Superior temporal gyrus (tissue), 1 donor: ENCODE measurements at regions not wholly inside any gene's neighbourhood (a gene's known extent, or its start where the extent isn't known, plus 50 kb on each side); places are given as distances from the start of the nearest gene placed in this dataset.
"Not testable (repeated sequence)": the region's sequence is repeated elsewhere in the genome, so short reads cannot be mapped to it uniquely, and the experiment has no call there.

Experiments used
- DNase-seq: peaks from one replicate; pipeline ENCODE4 v3.0.0-alpha.2; 2016; ENCODE audit errors: extremely low spot score

- no peak for DNase-seq
These were observed 50.1 kb downstream of the GCNT4 start for GRCh38 chr5:75002271-75002670.

- DNase-seq: no peak
These were observed 56.4 kb downstream of the GCNT4 start for GRCh38 chr5:74995926-74996325.

GRCh38 chr5:74994826-74995225 lies 57.5 kb downstream of the GCNT4 start:
- DNase-seq: no peak

GRCh38 chr5:74993743-74994142 lies 58.6 kb downstream of the GCNT4 start:
- no peak for DNase-seq

DNA sequence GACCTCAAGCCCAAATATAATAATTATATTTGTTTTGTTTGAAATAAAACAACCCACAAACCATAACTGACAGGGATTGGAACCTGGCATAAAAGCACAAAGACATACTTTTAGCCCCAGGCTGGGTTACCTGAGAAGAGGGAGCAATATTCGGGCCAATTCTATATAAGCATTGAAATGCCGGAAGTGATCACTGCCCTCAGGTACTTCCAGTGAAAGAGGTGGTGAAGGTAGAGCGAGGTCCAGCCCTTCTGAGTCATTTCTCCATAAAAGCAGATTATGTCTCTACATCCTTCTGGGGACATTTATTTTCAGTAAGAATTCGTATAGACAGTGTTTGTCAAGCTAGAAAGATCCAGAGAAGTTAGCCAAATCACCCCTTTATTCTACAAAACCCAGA lies 59.6 kb downstream of the GCNT4 start:
- no peak for DNase-seq

DNA sequence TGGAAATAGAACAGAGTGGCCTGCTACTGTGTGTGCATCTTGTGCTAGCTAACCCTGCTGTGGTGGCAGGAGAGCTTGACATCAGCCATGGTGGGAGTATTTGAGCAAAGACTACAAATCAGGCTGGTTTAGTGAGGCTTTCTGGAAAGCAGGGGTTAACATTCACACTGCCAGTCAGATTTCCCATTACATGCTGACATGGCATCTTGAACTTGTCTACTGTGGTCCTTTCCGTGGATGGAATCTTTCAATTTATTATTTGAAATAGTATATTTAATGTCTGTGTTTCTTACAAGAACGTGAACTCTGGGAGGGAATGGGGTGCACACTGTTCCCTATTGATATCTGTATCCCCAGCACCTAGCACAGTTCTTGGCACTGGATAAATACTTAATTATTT lies 60.8 kb downstream of the GCNT4 start:
- no peak for DNase-seq

GRCh38 chr5:74990194-74990593 lies 62.2 kb downstream of the GCNT4 start:
- DNase-seq: no peak

- no peak for DNase-seq
These were observed 63.9 kb downstream of the GCNT4 start for GRCh38 chr5:74988273-74988983.

DNA sequence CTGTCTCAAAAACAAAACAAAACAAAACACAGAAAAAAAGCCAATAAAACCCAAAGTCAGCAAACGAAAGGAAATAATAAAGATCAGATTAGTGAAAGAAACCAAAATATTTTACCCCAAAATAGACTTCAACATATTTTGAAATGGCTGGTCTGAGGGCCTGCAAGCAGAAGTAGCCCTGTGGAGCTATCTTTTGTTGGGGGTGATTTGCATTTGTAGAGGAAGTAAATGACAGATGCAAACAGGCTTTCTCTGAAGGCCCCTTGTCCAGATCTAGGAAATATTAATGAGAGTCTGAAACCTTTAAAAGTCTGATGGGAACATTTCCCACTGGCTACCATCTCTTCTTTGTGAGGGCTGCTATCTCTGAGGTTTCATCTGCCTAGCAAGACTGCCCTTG lies 74.0 kb downstream of the GCNT4 start:
- DNase-seq: no peak

GRCh38 chr5:74977471-74977870 lies 74.9 kb downstream of the GCNT4 start:
- no peak for DNase-seq

DNA sequence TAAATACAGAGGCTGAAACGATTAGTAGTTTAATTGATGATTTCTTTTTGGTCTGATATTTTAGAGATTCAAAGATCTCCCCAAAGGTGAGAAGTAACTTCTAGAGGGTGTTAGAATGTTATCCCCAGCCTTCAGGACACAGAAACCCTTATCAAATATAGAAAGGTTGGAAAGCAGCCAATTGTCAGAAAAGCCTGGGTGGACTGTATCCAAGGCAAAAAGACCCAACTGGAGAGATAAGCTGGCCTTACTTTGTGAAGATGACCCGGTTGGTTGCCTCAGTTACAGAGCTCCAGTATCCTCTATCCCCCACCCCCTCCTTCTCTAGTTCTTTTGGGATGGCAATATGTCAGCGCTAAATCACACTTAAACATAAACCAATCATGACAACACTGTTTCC lies 75.7 kb downstream of the GCNT4 start:
- no peak for DNase-seq

DNA sequence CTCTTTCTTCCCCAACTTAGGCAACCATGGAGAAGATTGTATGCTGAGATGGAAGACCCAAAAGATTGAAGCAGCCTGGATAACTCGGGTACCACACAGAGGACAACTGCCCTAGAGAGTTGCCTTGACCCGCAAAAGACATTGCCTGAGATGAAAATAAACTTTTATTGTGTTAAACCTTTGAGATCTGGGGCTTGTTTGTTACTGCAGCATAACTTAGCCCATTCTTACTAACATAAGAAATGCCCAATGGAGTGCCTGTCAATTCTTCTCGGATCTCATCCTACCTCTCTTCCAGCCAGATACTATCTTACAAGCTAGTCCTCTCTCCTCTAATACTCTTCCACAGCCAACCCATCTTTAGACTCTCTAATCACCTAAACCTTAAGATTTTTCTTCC lies 76.8 kb downstream of the GCNT4 start:
- DNase-seq: no peak

DNA sequence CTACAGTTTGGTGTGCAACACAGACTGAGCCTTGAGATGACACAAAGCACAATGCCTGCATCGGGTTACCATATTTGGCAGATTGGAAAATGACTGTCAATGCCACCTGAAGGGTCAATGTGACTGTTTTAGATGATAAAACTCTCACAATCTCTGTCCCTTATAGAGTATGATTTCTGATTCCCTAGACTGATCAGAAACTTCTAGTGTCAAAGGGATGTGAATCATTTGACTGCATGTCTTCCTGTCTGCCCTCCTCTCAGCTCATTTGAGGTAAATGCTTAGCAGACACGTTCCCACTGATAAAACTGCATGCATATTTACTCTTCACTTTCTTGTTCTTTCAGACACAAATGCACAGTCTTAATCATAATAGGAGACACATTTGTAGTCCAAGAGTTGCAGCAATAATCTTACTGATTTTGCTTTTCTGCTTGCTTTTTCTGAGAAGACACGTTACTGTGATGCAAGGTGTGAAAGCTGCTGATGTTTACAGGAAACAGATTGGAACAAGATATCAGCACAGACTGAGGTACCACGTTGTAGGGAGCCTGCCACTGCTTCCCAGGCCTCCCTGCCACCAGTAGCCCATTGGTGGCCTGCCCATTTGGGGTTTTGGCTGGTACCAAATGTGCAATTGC lies 77.8 kb downstream of the GCNT4 start:
- no peak for DNase-seq

DNA sequence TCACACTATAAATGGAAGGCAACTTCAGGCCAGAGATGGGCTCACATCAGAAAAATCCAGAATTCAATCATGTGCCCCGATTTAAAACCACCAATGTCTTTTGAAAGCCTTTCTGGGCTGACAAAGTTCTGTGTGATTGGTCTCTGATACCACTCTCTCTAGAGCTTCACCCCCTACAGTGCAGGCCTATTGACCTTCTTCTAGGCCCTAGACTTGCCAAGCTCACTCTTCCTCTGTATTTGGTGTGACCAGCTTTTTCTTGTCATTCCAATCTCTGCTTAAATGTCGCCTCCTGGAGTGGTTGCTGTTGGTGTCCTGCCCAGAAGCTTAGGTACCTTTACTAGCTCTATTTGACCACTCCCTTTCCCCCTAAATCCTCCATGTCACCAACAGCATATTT lies 78.7 kb downstream of the GCNT4 start:
- DNase-seq: no peak

DNA sequence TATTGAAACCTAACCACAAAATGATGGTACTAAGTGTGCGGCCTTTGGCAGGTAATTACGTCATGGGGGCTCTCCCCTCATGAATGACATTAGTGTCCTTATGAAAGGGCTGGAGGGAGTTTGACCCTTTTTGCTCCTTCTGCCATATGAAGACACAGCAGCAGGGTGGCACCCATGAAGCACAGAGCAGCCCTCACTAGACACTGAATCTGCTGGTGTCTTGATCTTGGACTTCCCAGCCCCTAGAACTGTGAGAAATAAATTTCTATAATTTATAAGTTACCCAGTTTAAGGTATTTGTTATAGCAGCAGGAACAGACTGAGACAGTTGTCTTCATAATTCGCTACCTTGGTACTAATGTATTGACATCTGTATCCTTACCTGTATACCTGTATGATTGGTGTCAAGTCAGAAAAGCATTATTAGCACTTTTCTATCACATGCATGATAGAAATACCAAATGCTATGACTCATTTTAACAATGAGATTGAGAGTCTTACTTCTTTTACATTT lies 80.4 kb downstream of the GCNT4 start:
- DNase-seq: no peak

DNA sequence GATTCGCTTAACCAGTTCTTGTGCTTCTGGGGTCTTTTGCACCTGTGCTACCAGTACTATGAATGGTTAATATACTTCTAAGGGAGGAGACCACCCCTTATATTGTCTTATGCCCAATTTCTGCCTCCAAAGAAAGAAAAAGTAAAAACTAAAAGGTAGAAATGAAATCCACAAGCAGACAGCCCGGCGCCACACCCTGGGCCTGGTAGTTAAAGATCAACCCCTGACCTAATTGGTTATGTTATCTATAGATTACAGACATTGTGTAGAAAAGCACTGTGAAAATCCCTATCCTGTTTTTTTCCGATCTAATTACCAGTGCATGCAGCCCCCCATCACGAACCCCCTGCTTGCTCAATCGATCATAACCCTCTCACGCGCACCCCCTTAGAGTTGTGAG lies 81.5 kb downstream of the GCNT4 start:
- not testable (repeated sequence) for DNase-seq

- DNase-seq: no peak
These were observed 82.6 kb downstream of the GCNT4 start for GRCh38 chr5:74969726-74970125.

GRCh38 chr5:74966141-74967026 lies 86.0 kb downstream of the GCNT4 start:
- no peak for DNase-seq

- DNase-seq: no peak
These were observed 89.0 kb downstream of the GCNT4 start for GRCh38 chr5:74963407-74963806.

DNA sequence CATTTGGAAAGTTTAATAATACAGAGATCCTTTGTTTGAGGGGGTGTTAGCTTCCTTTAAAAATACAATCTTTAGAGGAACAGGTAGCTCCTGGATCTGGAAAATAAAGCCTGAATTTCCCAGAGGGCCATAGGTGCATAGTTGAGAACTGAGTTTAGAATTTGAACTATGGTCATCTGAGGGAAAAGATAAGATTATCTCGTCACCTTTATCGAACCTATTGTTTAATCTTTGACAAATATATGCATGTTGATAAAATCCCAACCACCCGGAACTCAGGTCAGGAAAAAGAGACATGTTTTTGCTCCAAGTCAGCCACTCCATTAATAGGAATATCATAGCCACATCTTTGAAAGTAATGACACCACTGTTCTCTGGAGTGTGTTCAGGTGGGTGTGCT lies 91.7 kb upstream of the FAM169A start:
- DNase-seq: no peak

GRCh38 chr5:74957029-74957784 lies 91.0 kb upstream of the FAM169A start:
- DNase-seq: no peak

DNA sequence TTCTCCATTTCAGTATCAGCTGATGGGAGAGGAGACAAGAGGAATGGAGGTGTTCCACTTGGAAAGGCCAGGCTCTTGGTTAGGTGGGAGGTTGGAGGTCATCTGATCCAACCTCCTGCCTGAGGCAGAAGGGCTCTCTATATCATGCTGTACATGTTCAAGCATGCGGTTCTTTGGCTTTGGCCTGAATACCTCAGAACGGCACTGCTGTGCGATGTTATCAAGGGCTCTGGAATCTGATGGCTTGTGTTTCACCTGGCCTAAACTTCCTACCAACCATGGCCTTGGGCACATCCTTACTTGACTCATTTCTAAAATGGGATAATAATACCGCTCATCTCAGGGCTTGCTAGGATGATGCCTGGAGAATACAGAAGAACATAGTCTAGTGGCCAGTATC lies 90.1 kb upstream of the FAM169A start:
- no peak for DNase-seq
